Effector CD4-positive, alpha-beta T cell (primary cell): ENCODE measurements at regions not wholly inside any gene's neighbourhood (a gene's known extent, or its start where the extent isn't known, plus 50 kb on each side); places are given as distances from the start of the nearest gene placed in this dataset.
"Not testable (repeated sequence)": the region's sequence is repeated elsewhere in the genome, so short reads cannot be mapped to it uniquely, and the experiment has no call there.

Experiments used
- DNase-seq: peaks from one replicate; pipeline ENCODE4 v3.0.0-alpha.2; 2020

GRCh38 chr21:32823296-32823695 is 51.7 kb upstream of the PAXBP1 start:
- DNase-seq = not testable (repeated sequence)

- DNase-seq = no peak
Observed at GRCh38 chr21:32824950-32825349, 53.4 kb upstream of the PAXBP1 start.

GRCh38 chr21:32826329-32827167 is 55.0 kb upstream of the PAXBP1 start:
- no peak for DNase-seq

- no peak for DNase-seq
Observed at GRCh38 chr21:32828908-32829307, 57.4 kb upstream of the PAXBP1 start.

- no peak for DNase-seq
Observed at GRCh38 chr21:32829504-32829903, 57.9 kb upstream of the PAXBP1 start.

GRCh38 chr21:32831779-32832178 is 60.2 kb upstream of the PAXBP1 start:
- DNase-seq = not testable (repeated sequence)

- no peak for DNase-seq
Observed at GRCh38 chr21:32834211-32834915, 62.8 kb upstream of the PAXBP1 start.

GRCh38 chr21:32834916-32835235 is 63.3 kb upstream of the PAXBP1 start:
- DNase-seq = no peak

GRCh38 chr21:32842146-32842545 is 70.6 kb upstream of the PAXBP1 start:
- DNase-seq = no peak

- no peak for DNase-seq
Observed at GRCh38 chr21:32843561-32843960, 72.0 kb upstream of the PAXBP1 start.

- DNase-seq = no peak
Observed at GRCh38 chr21:32844076-32844475, 72.5 kb upstream of the PAXBP1 start.

GRCh38 chr21:32844653-32845436 is 73.3 kb upstream of the PAXBP1 start:
- DNase-seq = no peak

- no peak for DNase-seq
Observed at GRCh38 chr21:32858628-32859027, 87.1 kb upstream of the PAXBP1 start.

GRCh38 chr21:32860399-32860798 is 88.8 kb upstream of the PAXBP1 start:
- DNase-seq = no peak

GRCh38 chr21:32861866-32862265 is 90.3 kb upstream of the PAXBP1 start:
- no peak for DNase-seq

- DNase-seq = no peak
Observed at GRCh38 chr21:32867597-32867996, 96.0 kb upstream of the PAXBP1 start.

GRCh38 chr21:32868631-32869454 is 97.3 kb upstream of the PAXBP1 start:
- no peak for DNase-seq

GRCh38 chr21:32869459-32869858 is 97.9 kb upstream of the PAXBP1 start:
- DNase-seq = no peak

GRCh38 chr21:32876426-32876825 is 104.9 kb upstream of the PAXBP1 start:
- no peak for DNase-seq

GRCh38 chr21:32877888-32878287 is 106.3 kb upstream of the PAXBP1 start:
- not testable (repeated sequence) for DNase-seq

GRCh38 chr21:32878661-32879060 is 107.1 kb upstream of the PAXBP1 start:
- no peak for DNase-seq

GRCh38 chr21:32881458-32881857 is 109.9 kb upstream of the PAXBP1 start:
- no peak for DNase-seq

- no peak for DNase-seq
Observed at GRCh38 chr21:32884062-32884461, 112.5 kb upstream of the PAXBP1 start.
